Breast epithelium (tissue), 3 donors: ENCODE measurements at regions not wholly inside any gene's neighbourhood (a gene's known extent, or its start where the extent isn't known, plus 50 kb on each side); places are given as distances from the start of the nearest gene placed in this dataset.

Source experiments
- POLR2AphosphoS5 ChIP-seq, 3 donors: sonication (generic); formaldehyde crosslinking; IDR thresholded peaks; one replicate each; pipeline ENCODE4 v1.6.1; 2017; ENCODE audit warnings: antibody characterized with exemption in 3 of 3
- TF ChIP-seq, protein P1 (sequence below), 3 donors: fragments of 450-650 bp; IDR thresholded peaks; one replicate each; pipeline ENCODE4 v1.5.1; 2016 to 2017; ENCODE audit warnings: antibody characterized with exemption in 3 of 3, mild to moderate bottlenecking in 3 of 3, moderate library complexity in 3 of 3

DNA sequence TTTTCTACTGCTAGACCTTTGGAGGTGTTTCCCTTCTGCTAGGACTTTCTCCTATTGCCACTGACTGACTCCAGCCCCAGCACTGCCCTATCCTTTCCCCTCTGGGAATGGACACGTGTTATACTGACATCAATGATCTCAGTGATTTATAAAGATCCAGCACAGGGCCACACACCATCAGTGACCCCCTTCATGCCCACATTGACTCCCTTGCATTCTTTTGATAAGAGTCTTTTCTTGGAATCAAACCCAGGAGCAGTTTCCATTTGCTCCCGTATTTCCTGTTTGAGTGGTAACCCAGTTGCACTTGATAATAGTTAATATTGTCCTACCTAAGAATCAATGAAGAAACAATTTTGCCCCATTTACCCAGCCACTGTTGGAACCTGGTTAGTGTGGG lies 501.0 kb upstream of the USP24 start:
- TF ChIP-seq, protein P1, sequence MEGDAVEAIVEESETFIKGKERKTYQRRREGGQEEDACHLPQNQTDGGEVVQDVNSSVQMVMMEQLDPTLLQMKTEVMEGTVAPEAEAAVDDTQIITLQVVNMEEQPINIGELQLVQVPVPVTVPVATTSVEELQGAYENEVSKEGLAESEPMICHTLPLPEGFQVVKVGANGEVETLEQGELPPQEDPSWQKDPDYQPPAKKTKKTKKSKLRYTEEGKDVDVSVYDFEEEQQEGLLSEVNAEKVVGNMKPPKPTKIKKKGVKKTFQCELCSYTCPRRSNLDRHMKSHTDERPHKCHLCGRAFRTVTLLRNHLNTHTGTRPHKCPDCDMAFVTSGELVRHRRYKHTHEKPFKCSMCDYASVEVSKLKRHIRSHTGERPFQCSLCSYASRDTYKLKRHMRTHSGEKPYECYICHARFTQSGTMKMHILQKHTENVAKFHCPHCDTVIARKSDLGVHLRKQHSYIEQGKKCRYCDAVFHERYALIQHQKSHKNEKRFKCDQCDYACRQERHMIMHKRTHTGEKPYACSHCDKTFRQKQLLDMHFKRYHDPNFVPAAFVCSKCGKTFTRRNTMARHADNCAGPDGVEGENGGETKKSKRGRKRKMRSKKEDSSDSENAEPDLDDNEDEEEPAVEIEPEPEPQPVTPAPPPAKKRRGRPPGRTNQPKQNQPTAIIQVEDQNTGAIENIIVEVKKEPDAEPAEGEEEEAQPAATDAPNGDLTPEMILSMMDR (IDR thresholded peaks at IDR 0.05): no peak
- TF ChIP-seq POLR2AphosphoS5 (IDR thresholded peaks at IDR 0.05): no peak
